K562 (cell line): ENCODE measurements at regions not wholly inside any gene's neighbourhood (a gene's known extent, or its start where the extent isn't known, plus 50 kb on each side); places are given as distances from the start of the nearest gene placed in this dataset.

ENCODE experiments used
- E2F6 ChIP-seq, 2 experiments: IDR thresholded peaks; 2 replicates each; pipeline ENCODE4 v1.6.1; 2011; ENCODE audit warnings: borderline replicate concordance in 1 of 2, control low read depth in 1 of 2, low read depth in 1 of 2, low read length in 1 of 2, mild to moderate bottlenecking in 1 of 2, mixed read lengths in 1 of 2, moderate library complexity in 1 of 2; ENCODE audit not compliant: insufficient read depth in 1 of 2, insufficient read length in 1 of 2, poor library complexity in 1 of 2, severe bottlenecking in 1 of 2; ENCODE audit errors: extremely low read depth in 1 of 2
- ELF1 ChIP-seq: fragments of 200-800 bp; sonication (Bioruptor generic); IDR thresholded peaks from 2 replicates; pipeline ENCODE4 v1.6.1; 2016; ENCODE audit warnings: missing genetic modification characterization, missing compliant biosample characterization

- TF ChIP-seq E2F6 (IDR thresholded peaks at IDR 0.05; ENCODE audit: borderline replicate concordance in 1 of 2, extremely low read depth in 1 of 2, insufficient read depth in 1 of 2, insufficient read length in 1 of 2, low read depth in 1 of 2, low read length in 1 of 2, poor library complexity in 1 of 2, severe bottlenecking in 1 of 2) (no peak), ELF1 (tag) (no peak)
Observed at GRCh38 chr13:81492449-81492848, 1151.5 kb upstream of the SPRY2 start.
